IPS-20b (cell line): ENCODE measurements at regions not wholly inside any gene's neighbourhood (a gene's known extent, or its start where the extent isn't known, plus 50 kb on each side); places are given as distances from the start of the nearest gene placed in this dataset.

ENCODE experiments used
- H3K27ac ChIP-seq: one replicate; pipeline ENCODE4 v1.5.1; 2013; ENCODE audit warnings: low read length
- H3K27me3 ChIP-seq: 2 replicates; pipeline ENCODE4 v1.6.1; 2013; ENCODE audit warnings: mild to moderate bottlenecking, low read length, inconsistent platforms; ENCODE audit not compliant: insufficient read depth
- H3K36me3 ChIP-seq: 2 replicates; pipeline ENCODE4 v1.6.1; 2013; ENCODE audit warnings: low read depth, mild to moderate bottlenecking, inconsistent platforms, low read length, moderate library complexity; ENCODE audit not compliant: insufficient read depth
- H3K4me1 ChIP-seq: 2 replicates; pipeline ENCODE4 v1.6.1; 2013; ENCODE audit warnings: mild to moderate bottlenecking, control low read depth, inconsistent platforms, low read length, moderate library complexity; ENCODE audit not compliant: insufficient read depth
- H3K4me3 ChIP-seq: 2 replicates; pipeline ENCODE4 v1.5.1; 2013; ENCODE audit warnings: mild to moderate bottlenecking, low read length, inconsistent platforms
- H3K9ac ChIP-seq: 2 replicates; pipeline ENCODE4 v1.6.1; 2013; ENCODE audit warnings: low read depth, mild to moderate bottlenecking, inconsistent platforms, low read length, moderate library complexity
- H3K9me3 ChIP-seq: 2 replicates; pipeline ENCODE4 v1.6.1; 2013; ENCODE audit warnings: mild to moderate bottlenecking, low read depth, low read length, inconsistent platforms; ENCODE audit not compliant: insufficient read depth

DNA sequence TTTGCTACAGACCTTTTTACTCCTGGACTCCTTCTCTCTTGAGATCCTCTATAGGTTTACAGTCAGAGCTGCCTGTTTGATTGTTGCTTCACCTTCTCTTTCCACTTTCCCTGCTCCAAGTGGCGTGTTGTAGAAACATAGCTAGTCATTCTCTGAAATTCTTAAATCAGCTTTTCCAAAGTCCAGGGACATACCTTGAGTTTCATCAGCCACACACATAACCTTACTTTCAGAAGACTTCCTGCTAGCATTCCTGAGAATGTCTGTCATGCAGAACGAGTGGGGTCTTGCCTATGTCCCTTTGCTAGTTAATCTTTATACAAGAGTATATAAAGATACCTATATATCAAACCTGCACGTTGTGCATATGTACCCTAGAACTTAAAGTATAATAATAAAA lies 230.3 kb upstream of the ZNF462 start:
- Histone ChIP-seq H3K27ac (no peak overlapping the region), H3K36me3 (no peaks in the 10 kb centered on the region), H3K9ac (no peak overlapping the region), H3K4me1 (no peaks in the 10 kb centered on the region), H3K27me3 (no peaks in the 10 kb centered on the region), H3K9me3 (no peaks in the 10 kb centered on the region), H3K4me3 (no peak overlapping the region)

DNA sequence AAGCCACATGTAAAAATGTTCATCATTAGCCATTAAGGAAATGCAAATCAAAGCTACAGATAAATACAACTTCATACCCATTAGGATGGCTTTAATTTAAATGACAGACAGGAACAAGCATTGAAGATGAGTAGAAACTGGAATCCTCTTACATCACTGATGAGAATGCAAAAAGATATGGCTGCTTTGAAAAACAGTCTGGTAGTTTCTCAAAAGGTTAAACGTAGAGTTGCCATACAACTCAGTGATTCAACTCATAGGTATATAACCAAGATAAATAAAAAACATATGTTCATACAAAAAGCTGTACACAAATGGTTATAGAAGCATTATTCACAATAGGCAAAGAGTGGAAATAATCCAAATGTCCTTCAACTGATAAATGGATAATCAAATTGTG lies 228.8 kb upstream of the ZNF462 start:
- no peak overlapping the region for H3K9ac ChIP-seq
- H3K9me3 ChIP-seq = no peaks in the 10 kb centered on the region
- H3K36me3 ChIP-seq = no peaks in the 10 kb centered on the region
- no peak overlapping the region for H3K4me3 ChIP-seq
- no peaks in the 10 kb centered on the region for H3K4me1 ChIP-seq
- H3K27ac ChIP-seq = no peak overlapping the region
- H3K27me3 ChIP-seq = no peaks in the 10 kb centered on the region

GRCh38 chr9:106634641-106635040 lies 228.3 kb upstream of the ZNF462 start:
- H3K36me3 ChIP-seq = no peaks in the 10 kb centered on the region
- H3K4me3 ChIP-seq = no peak overlapping the region

GRCh38 chr9:106637486-106637885 lies 225.5 kb upstream of the ZNF462 start:
- Histone ChIP-seq H3K27ac (no peak overlapping the region), H3K36me3 (no peaks in the 10 kb centered on the region), H3K27me3 (no peaks in the 10 kb centered on the region), H3K9ac (no peak overlapping the region), H3K4me3 (no peak overlapping the region), H3K4me1 (no peaks in the 10 kb centered on the region), H3K9me3 (no peaks in the 10 kb centered on the region)

More at GRCh38 chr9:106634641-106635040, 228.3 kb upstream of the ZNF462 start:
- Histone ChIP-seq H3K27me3 (no peaks in the 10 kb centered on the region), H3K9me3 (no peaks in the 10 kb centered on the region), H3K27ac (no peak overlapping the region), H3K9ac (no peak overlapping the region), H3K4me1 (no peaks in the 10 kb centered on the region)

- Histone ChIP-seq H3K4me1 (no peaks in the 10 kb centered on the region), H3K36me3 (no peaks in the 10 kb centered on the region), H3K27me3 (no peaks in the 10 kb centered on the region), H3K4me3 (no peak overlapping the region), H3K9me3 (no peaks in the 10 kb centered on the region), H3K27ac (no peak overlapping the region), H3K9ac (no peak overlapping the region)
Measured at GRCh38 chr9:106639873-106640568, 222.9 kb upstream of the ZNF462 start.

DNA sequence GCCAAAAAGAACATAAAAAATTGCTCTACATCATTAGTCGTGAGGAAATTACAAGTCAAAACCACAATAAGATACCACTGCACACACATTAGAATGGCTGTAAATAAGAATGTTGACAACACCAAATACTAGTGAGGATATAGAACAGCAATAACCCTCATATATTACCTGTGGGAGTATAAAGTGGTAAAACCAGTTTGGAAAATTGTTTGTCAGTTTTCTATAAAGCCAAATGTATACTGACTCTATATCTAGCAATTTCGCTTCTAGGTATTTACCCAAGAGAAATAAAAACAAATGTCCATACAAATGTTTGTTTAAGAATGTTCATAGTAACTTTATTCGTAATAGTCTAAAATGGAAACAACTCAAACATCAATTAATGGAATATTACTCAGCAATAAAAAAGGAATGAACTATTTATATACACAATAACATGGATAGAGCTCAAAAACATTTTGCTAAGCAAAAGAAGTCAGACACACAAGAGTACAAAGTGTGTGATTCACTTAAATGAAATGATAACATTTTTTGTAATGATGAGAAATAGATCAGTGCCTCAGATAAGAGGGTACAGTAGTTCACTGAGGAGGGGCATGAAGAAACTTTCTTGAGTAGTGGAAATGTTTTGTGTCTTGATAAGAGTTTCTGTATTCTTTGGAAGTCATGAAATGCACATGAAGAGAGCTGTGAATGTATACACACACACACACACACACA lies 219.6 kb upstream of the ZNF462 start:
- no peak overlapping the region for H3K9ac ChIP-seq
- H3K4me1 ChIP-seq = no peaks in the 10 kb centered on the region
- no peak overlapping the region for H3K4me3 ChIP-seq
- no peak overlapping the region for H3K27ac ChIP-seq
- no peaks in the 10 kb centered on the region for H3K27me3 ChIP-seq
- H3K36me3 ChIP-seq = no peaks in the 10 kb centered on the region
- H3K9me3 ChIP-seq = no peaks in the 10 kb centered on the region

- no peak overlapping the region for H3K27ac ChIP-seq
- H3K4me1 ChIP-seq = no peaks in the 10 kb centered on the region
- H3K9me3 ChIP-seq = no peaks in the 10 kb centered on the region
- H3K27me3 ChIP-seq = no peaks in the 10 kb centered on the region
- H3K36me3 ChIP-seq = no peaks in the 10 kb centered on the region
- no peak overlapping the region for H3K4me3 ChIP-seq
- H3K9ac ChIP-seq = no peak overlapping the region
Measured at GRCh38 chr9:106644661-106645060, 218.3 kb upstream of the ZNF462 start.

DNA sequence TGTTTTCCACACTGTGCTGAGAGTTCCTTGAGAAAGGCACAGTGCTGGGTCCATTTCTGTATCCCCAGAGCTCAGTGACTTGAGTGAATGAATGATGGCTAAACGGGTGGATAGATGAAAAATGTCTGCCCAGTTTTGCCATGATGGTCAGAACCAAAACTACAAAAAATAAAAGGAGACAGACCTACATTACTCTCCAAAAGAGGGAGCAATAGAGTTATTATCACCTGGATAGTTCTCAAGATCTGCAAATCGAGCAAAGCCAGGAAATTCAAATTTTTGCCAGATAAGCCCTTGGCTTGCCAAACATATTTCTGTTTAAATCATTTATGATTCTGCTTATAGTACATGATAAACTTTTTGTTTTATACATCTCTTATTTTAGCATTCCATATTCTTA lies 214.2 kb upstream of the ZNF462 start:
- no peak overlapping the region for H3K27ac ChIP-seq
- H3K4me3 ChIP-seq = no peak overlapping the region
- H3K4me1 ChIP-seq = no peaks in the 10 kb centered on the region
- H3K27me3 ChIP-seq = no peaks in the 10 kb centered on the region
- H3K36me3 ChIP-seq = no peaks in the 10 kb centered on the region
- no peak overlapping the region for H3K9ac ChIP-seq
- no peaks in the 10 kb centered on the region for H3K9me3 ChIP-seq

DNA sequence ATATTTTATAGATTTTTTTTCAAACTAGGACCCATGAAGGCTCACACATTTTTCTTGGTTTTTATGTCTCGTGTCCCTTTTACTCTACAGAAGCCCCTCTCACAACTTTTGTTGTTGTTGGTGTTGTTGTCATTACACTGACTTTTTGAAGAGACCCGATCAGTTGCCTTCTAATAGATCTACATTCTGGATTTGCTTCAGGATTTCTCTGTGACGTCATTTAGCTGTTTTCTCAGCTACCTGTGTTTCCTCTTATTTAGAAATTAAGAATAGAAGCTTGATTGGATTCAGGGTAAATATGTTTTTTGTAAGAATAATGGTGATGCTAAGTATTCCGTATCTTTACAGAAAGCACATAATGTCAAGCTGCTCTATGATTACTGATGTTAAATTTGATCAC lies 213.3 kb upstream of the ZNF462 start:
- no peak overlapping the region for H3K4me3 ChIP-seq
- H3K27me3 ChIP-seq = no peaks in the 10 kb centered on the region
- H3K36me3 ChIP-seq = no peaks in the 10 kb centered on the region
- no peaks in the 10 kb centered on the region for H3K4me1 ChIP-seq
- no peak overlapping the region for H3K9ac ChIP-seq
- no peaks in the 10 kb centered on the region for H3K9me3 ChIP-seq
- no peak overlapping the region for H3K27ac ChIP-seq

DNA sequence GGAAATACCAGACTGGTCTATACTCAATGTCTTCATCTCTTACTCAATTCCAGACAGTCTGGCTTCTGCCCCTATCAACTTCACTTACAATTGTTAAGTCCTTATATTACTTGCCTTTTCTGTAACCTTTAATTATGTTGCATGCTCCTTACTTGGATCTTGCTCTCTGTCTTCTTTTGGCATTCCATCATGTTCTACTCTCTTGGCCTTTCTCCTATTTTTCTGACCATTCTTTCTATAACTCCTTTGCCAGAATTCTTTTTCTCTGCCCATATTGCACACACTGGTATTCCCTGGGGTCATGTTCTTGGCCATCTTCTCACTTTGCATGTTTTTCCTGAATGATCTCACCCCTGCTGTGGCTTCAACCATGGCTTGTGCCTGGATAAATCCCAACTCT lies 209.8 kb upstream of the ZNF462 start:
- Histone ChIP-seq H3K9ac (no peak overlapping the region), H3K4me3 (no peak overlapping the region), H3K4me1 (no peaks in the 10 kb centered on the region), H3K27me3 (no peaks in the 10 kb centered on the region), H3K9me3 (no peaks in the 10 kb centered on the region), H3K36me3 (no peaks in the 10 kb centered on the region), H3K27ac (no peak overlapping the region)

GRCh38 chr9:106655966-106656365 lies 207.0 kb upstream of the ZNF462 start:
- H3K36me3 ChIP-seq = no peaks in the 10 kb centered on the region
- H3K27ac ChIP-seq = no peak overlapping the region
- no peaks in the 10 kb centered on the region for H3K27me3 ChIP-seq
- no peak overlapping the region for H3K9ac ChIP-seq
- H3K4me1 ChIP-seq = no peaks in the 10 kb centered on the region
- H3K4me3 ChIP-seq = no peak overlapping the region
- no peaks in the 10 kb centered on the region for H3K9me3 ChIP-seq

- no peak overlapping the region for H3K9ac ChIP-seq
- no peaks in the 10 kb centered on the region for H3K9me3 ChIP-seq
- no peaks in the 10 kb centered on the region for H3K27me3 ChIP-seq
- no peak overlapping the region for H3K4me3 ChIP-seq
- no peaks in the 10 kb centered on the region for H3K36me3 ChIP-seq
- H3K27ac ChIP-seq = no peak overlapping the region
- no peaks in the 10 kb centered on the region for H3K4me1 ChIP-seq
Measured at GRCh38 chr9:106657926-106658325, 205.0 kb upstream of the ZNF462 start.
